GM06990 (cell line): ENCODE measurements at regions not wholly inside any gene's neighbourhood (a gene's known extent, or its start where the extent isn't known, plus 50 kb on each side); places are given as distances from the start of the nearest gene placed in this dataset.

Experiments used
- DNase-seq: peaks from one replicate; pipeline ENCODE4 v3.0.0-alpha.2; 2011; ENCODE audit not compliant: insufficient read length; ENCODE audit errors: extremely low read depth
- H3K27me3 ChIP-seq: replicated peaks from 2 replicates; pipeline ENCODE4 v1.6.0; 2011; ENCODE audit warnings: low read length; ENCODE audit not compliant: control insufficient read depth, insufficient read depth
- H3K36me3 ChIP-seq: 2 replicates; pipeline ENCODE4 v1.5.1; 2011; ENCODE audit warnings: low read length; ENCODE audit not compliant: control insufficient read depth, insufficient read depth
- H3K4me3 ChIP-seq: replicated peaks from 2 replicates; pipeline ENCODE4 v1.5.1; 2011; ENCODE audit warnings: low read depth, mild to moderate bottlenecking, control low read depth, low read length
- CTCF ChIP-seq: IDR thresholded peaks from 2 replicates; pipeline ENCODE4 v1.5.1; 2011; ENCODE audit warnings: low read length, control low read depth, mild to moderate bottlenecking, inconsistent platforms; ENCODE audit not compliant: insufficient read depth, poor library complexity, severe bottlenecking

GRCh38 chr3:117537949-117538348 is 828.4 kb downstream of the TUSC7 start:
- no peak for DNase-seq
- H3K36me3 ChIP-seq, result no peaks in the 10 kb centered on the region
- H3K4me3 ChIP-seq, result no peak overlapping the region
- no peaks in the 10 kb centered on the region for H3K27me3 ChIP-seq
- TF ChIP-seq CTCF, result no peak

GRCh38 chr3:117539729-117540128 is 830.1 kb downstream of the TUSC7 start:
- H3K4me3 ChIP-seq, result no peak overlapping the region
- H3K36me3 ChIP-seq, result no peaks in the 10 kb centered on the region
- H3K27me3 ChIP-seq, result no peaks in the 10 kb centered on the region
- no peak for TF ChIP-seq CTCF
- no peak for DNase-seq

DNA sequence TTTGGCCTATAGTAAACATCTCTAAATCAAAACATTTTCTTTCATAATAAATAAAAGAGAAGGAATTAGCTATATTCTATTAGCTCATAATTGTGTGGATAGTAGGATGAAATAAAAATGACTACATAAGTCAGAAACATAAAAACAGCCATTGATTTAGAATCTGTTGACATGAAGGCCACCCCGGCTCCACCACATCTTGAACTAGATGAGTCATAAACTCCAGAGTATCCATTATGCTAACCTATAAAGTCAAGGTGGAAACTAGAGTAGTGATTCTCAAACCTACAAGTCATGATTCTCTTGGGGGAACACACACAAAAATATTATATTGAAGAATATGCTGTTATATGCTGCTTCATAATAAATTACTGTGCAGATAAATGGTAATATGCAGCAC is 831.0 kb downstream of the TUSC7 start:
- Histone ChIP-seq H3K27me3 (no peaks in the 10 kb centered on the region; the same call in 1 of the 2 replicates), H3K4me3 (no peak overlapping the region), H3K36me3 (no peaks in the 10 kb centered on the region)
- no peak for DNase-seq
- TF ChIP-seq CTCF, result no peak

DNA sequence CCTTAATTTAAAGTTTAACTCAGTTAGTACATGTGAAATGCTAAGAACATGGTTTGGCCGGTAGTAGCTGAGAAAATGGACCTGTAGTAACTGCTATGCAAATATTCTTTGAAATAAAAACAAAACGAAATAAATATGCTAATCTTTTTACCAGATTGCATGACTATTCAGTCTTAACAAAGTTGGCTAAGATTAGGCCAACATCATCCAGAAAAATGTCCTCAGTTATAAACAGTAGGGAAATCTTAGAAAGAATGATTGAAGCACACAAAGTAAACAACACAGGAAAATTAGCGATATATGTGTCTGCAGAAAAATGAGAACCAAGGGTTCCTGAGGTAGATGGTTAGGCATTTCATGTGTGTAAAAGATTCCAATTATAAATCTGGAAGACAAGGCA is 832.1 kb downstream of the TUSC7 start:
- TF ChIP-seq CTCF, result no peak
- Histone ChIP-seq H3K4me3 (no peak overlapping the region), H3K36me3 (no peaks in the 10 kb centered on the region), H3K27me3 (no peaks in the 10 kb centered on the region; the same call in 1 of the 2 replicates)
- DNase-seq, result no peak

DNA sequence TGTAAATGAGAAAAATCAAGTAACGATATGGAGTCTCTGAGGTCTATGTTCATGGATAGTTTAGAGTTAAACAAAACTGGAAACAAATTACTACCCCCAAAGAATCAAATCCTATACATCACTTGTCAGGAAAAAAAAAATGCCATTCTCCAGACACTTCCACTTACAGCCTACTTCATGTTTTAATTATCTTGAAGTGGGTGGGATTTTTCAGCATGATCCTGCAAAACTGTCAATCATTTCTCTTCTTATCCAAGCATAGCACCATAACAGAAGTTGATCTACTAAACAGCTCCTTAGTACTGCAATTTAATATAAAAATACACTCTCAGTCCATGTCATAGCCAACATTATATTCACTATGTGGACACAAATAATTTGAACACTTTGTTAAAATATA is 833.9 kb downstream of the TUSC7 start:
- Histone ChIP-seq H3K36me3 (no peaks in the 10 kb centered on the region), H3K27me3 (no peaks in the 10 kb centered on the region; the same call in 1 of the 2 replicates), H3K4me3 (no peak overlapping the region)
- no peak for DNase-seq
- TF ChIP-seq CTCF, result no peak

DNA sequence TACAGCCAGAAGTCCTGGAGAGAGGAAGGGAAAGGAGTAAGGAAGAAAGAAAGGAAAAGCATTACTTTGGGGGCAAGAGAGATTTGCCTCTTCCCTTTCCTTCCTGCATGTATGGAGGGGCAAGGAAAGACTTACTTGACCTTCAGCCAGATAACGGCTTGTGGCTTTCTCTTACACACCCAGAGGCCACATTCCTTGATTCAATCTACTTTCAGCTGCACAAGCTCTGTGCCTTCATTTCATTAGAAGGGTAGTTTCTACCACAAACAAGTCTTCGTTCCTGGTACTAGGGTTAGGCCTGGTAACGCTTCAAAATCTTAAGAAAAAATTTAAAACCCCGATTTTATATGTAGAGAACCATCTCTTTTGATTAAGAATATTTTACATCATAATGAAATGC is 835.9 kb downstream of the TUSC7 start:
- no peak for DNase-seq
- Histone ChIP-seq H3K4me3 (no peak overlapping the region), H3K27me3 (no peaks in the 10 kb centered on the region; the same call in 1 of the 2 replicates), H3K36me3 (no peaks in the 10 kb centered on the region)
- TF ChIP-seq CTCF, result no peak
